ENCODE measurements at regions not wholly inside any gene's neighbourhood (a gene's known extent, or its start where the extent isn't known, plus 50 kb on each side); places are given as distances from the start of the nearest gene placed in this dataset.
"Not testable (repeated sequence)": the region's sequence is repeated elsewhere in the genome, so short reads cannot be mapped to it uniquely, and the experiment has no call there.

DNA sequence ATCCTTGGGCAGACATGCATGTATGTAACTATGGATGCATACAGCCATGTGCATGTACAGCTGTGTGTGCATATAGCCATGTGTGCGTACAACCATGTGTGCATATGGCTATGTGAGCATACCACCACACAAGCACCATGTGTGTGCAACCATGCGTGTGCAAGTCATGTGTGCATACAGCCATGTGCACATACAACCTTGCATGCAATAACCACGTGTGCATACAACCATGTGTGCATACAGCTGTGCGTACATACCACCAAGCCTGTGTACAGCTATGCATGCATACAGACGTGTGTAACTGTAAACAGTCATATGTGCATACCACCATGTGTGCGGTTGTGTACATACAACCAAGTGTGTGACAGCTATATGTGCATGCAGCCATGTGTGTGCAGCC lies 186.4 kb downstream of the LAT start:
- DNase-seq = not testable (repeated sequence)

DNA sequence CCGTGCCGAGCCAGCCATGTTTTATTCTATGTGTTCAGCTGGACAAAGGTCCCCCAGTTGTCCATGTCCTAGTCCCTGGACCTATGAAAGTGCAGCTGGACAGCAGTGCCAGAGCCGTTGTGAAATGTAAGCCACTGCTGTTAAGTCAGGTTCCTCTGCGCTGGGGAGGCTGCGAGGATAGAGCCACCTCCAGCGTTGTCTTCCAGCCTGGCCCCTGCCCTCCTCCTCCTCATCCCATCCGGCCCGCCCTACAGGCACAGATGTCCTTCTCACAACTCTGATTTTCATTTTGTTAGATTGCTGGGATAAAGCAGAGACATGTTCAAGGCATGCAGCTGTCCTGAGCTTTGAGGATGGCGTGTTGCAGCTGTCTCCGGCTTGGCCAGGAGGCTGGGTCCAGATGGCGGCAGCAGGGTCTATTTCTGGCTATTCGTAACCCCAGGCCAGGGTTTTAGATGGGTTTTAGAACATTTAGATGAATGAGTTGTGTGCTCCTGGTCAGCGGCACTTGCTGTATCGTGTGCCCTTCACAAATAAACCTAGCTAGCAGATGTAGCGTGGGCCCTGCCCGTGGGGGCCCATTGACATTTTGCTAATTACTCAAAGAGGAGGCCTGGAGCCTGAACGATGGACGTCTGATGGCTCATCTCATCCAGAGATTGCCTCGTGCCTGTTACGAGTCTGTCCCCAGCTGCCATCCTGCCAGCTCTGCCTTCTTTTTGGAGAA lies 185.7 kb downstream of the LAT start:
- DNase-seq = not testable (repeated sequence)

- DNase-seq = not testable (repeated sequence)
Observed at GRCh38 chr16:29169295-29169994, 184.6 kb downstream of the LAT start.

- DNase-seq = not testable (repeated sequence)
Observed at GRCh38 chr16:29168515-29169259, 183.8 kb downstream of the LAT start.

DNA sequence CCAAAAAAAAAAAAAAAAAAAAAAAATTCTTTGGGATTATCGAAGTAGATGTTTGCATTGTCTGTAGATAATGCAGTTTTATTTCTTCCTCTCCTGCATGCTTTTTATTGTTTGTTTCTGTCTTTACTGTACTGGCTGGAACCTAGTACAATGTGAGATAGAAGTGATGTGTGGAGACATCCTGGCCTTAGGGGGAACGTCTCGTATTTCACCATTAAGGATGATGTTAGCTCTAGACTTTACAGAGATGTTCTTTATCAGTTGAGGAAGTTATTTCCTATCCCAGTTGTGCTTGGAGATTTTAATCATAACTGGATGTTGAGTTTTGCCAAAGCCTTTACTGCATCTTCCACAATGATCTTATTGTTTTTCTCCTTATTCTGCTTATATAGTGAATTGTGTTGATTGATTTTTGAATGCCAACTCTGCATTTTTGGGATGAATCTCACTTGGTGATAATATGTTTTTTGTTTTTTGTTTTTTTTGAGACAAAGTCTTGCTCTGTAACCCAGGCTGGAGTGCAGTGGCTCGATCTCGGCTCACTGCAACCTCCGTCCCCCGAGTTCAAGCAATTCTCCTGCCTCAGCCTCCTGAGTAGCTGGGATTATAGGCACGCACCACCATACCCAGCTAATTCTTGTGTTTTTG lies 179.7 kb downstream of the LAT start:
- not testable (repeated sequence) for DNase-seq

DNA sequence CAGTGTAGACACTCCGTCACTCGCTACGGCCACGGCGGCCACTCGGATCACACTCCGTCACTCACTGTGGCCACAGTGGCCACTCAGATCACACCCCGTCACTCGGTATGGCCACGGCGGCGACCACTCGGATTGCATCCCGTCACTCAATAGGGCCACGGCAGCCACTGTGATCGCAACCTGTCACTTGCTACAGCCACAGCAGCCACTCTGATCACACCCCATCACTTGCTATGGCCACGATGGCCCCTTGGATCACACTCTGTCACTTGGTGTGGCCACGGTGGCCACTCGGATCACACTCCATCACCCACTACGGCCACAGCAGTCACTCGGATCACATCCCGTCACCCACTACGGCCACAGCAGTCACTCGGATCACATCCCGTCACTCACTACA lies 175.3 kb downstream of the LAT start:
- not testable (repeated sequence) for DNase-seq

- not testable (repeated sequence) for DNase-seq
Observed at GRCh38 chr16:29159603-29160002, 174.8 kb downstream of the LAT start.

DNA sequence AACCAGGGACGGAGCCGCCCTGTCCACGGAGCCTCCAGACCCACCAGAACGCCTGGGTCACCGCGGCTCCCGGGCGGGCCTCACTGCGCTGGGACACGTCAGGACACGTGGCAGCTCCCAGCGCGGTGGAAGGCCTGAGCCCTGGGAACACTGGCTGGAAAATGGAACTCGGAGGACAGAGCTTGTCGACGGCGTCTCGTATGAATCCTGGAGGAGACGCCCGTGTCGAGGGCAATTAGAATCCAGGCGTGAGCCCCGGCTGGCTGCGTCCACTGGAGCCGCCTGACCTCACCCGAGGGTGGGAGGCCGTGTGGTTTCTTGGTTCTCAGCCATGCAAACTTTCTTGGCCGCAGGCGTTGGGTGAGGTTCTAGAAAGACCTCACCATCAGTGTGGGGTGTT lies 173.9 kb downstream of the LAT start:
- DNase-seq = no peak

GRCh38 chr16:29158031-29158784 lies 173.4 kb downstream of the LAT start:
- not testable (repeated sequence) for DNase-seq

DNA sequence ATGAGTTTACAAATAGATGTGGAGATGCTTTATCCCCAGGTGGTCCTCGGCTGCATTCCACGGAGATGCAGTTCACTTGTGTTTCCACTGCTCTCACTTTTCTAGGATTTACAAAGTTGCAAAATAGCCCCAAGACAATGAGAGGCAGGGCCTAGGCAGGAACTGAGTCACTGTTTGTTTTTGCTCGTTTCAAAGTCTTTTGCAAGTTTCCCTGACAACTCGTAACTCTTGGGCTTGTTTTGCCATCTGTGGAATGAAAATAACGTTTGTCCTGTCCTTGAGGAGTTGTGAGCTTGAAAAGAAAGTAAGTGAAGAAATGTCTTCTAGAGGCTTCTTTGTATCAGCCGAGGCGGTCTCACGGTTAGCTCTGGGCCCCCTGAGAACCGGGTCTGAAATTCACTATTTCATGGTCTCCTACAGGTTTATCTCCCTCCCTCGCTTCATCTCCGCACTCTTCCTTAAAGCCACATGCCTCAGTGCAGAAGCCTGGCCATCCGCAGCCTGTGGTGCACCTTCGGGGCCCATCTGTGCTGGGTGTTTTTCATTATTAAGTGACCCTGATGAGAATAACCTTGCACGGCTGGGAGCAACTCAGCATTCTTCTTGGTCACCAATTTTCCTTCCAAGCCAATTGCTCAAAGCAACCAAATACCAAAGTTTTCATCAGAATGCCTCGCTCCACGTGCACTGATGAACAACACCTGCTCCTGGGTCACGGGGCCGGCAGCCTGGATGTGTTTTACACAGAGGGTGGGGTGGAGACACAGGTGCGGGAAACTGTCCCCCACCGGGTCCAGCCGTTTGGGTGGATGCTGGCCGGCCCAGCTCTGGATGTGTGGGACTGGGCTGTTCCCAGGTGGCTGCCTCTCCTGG lies 172.4 kb downstream of the LAT start:
- peak in 1 of 56 donors; percentile 3 for DNase-seq

DNA sequence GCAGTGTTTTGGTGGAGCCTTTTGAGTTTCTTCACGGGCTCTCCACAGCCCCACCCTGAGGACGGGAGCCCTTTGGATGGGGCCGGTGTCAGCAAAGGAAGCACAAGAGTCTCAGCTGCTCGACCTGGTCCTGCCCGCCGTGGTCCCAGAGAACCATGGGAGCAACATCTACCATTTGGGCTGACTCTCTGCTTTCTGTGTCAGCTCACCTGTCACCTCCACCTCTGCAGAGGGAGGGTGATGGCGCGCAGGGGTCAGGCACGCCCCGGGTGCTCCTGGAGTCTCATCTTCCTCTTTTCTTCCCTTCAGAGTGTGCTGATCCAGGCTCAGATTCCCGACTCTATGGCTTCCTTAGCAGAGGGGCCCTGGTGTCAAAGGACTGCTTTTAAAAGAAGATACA lies 171.7 kb downstream of the LAT start:
- no peak for DNase-seq

GRCh38 chr16:29155866-29156200 lies 171.0 kb downstream of the LAT start:
- DNase-seq = not testable (repeated sequence)

- not testable (repeated sequence) for DNase-seq
Observed at GRCh38 chr16:29155131-29155865, 170.4 kb downstream of the LAT start.

GRCh38 chr16:29154676-29155121 lies 169.8 kb downstream of the LAT start:
- no peak for DNase-seq

DNA sequence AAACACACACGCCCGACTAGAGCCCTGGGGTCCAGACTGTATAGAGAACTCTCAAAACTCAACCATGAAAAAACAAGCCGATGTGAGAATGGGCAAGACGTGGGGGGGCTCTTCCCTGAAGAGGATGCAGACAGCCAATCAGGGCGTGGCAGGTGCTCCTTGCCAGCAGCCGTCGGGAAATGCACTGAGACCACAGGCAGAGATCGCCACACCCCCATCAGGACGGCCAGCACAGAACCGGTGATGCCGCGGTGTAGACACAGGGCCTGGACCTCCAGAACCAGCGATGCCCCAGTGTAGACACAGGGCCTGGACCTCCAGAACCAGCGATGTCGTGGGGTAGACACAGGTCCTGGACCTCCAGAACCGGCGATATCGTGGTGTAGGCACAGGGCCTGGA lies 169.2 kb downstream of the LAT start:
- DNase-seq = no peak

DNA sequence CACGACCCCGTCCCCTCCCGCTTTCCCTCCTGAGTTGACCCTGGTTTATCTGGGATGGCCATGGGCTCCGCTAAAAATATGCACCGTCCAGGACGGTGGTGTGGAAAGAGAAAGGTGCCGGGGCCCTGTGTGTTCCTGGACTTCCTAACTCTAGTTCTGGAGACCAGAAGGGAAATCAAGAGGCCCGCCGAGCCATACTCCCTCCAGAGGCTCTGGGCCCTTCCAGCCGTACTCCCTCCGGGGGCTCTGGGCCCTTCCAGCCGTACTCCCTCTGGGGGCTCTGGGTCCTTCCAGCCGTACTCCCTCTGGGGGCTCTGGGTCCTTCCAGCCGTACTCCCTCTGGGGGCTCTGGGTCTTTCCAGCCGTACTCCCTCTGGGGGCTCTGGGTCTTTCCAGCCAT lies 168.5 kb downstream of the LAT start:
- DNase-seq = not testable (repeated sequence)

GRCh38 chr16:29152544-29153031 lies 167.7 kb downstream of the LAT start:
- DNase-seq = not testable (repeated sequence)

GRCh38 chr16:29151317-29151716 lies 166.5 kb downstream of the LAT start:
- DNase-seq = no peak

DNA sequence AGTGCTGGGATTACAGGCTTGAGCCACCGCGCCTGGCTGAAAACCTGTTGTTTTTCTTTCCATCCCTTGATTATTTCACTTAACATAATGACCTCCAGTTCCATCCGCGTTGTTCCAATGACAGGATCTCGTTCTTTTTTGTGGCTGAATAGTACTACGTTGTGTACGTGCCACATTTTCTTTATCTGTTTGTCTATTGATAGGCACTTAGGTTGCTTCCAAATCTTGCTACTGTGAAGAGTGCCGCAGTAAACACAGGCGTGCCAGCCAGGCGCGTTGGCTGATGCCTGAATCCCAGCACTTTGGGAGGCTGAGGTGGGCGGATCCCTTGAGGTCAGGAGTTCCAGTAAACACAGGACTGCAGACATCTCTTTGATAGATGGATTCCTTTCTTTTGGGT lies 165.1 kb downstream of the LAT start:
- DNase-seq = not testable (repeated sequence)

All from amygdala (tissue), 56 donors.